ENCODE measurements at regions not wholly inside any gene's neighbourhood (a gene's known extent, or its start where the extent isn't known, plus 50 kb on each side); places are given as distances from the start of the nearest gene placed in this dataset.

DNA sequence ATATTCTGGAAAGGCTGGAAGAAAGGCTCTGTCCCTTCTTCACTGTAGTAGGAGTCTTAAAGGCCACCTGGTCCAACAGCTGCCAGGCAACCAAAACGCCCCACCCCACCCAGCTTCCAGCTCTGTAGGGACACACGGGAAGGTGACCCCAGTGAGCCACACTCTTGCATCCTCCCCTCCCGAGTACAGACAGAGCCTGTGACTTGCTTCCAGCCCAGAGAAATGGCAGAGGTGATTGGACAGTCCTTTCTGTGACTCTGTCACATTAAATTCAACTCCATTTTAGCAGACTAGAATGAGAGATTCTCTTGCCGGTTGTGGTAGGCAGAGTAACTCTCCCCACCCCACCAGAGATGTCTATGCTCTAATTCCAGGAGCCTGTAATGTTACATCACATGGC is 226.2 kb upstream of the ARID1B start:
- H3K36me3 Mint-ChIP-seq (ENCODE audit: low read depth) = no peaks in the 10 kb centered on the region
- H3K4me3 Mint-ChIP-seq = no peak overlapping the region
- H3K9me3 Mint-ChIP-seq = no peaks in the 10 kb centered on the region
- no peaks in the 10 kb centered on the region for H3K4me1 Mint-ChIP-seq
- no peak for TF ChIP-seq CTCF (IDR thresholded peaks at IDR 0.05; ENCODE audit: unreplicated experiment in 3 of 3)
- H3K27ac Mint-ChIP-seq = no peak overlapping the region
- peaks cover 14% of the 10 kb centered on the region for H3K27me3 Mint-ChIP-seq (ENCODE audit: low read depth)

- no peak for TF ChIP-seq CTCF (IDR thresholded peaks at IDR 0.05; ENCODE audit: unreplicated experiment in 3 of 3)
- H3K27me3 Mint-ChIP-seq (ENCODE audit: low read depth) = peaks cover 19% of the 10 kb centered on the region
- no peaks in the 10 kb centered on the region for H3K36me3 Mint-ChIP-seq (ENCODE audit: low read depth)
- H3K27ac Mint-ChIP-seq = no peak overlapping the region
- no peaks in the 10 kb centered on the region for H3K4me1 Mint-ChIP-seq
- H3K9me3 Mint-ChIP-seq = no peaks in the 10 kb centered on the region
- H3K4me3 Mint-ChIP-seq = no peak overlapping the region
Measured at GRCh38 chr6:156545931-156546330, 231.2 kb upstream of the ARID1B start.

- H3K4me1 Mint-ChIP-seq = no peaks in the 10 kb centered on the region
- TF ChIP-seq CTCF (IDR thresholded peaks at IDR 0.05; ENCODE audit: unreplicated experiment in 3 of 3) = no peak
- H3K27ac Mint-ChIP-seq = no peak overlapping the region
- H3K4me3 Mint-ChIP-seq = no peak overlapping the region
- H3K9me3 Mint-ChIP-seq = no peaks in the 10 kb centered on the region
- no peaks in the 10 kb centered on the region for H3K36me3 Mint-ChIP-seq (ENCODE audit: low read depth)
- peaks cover 14% of the 10 kb centered on the region for H3K27me3 Mint-ChIP-seq (ENCODE audit: low read depth)
Measured at GRCh38 chr6:156545021-156545420, 232.2 kb upstream of the ARID1B start.

GRCh38 chr6:156544046-156544445 is 233.1 kb upstream of the ARID1B start:
- no peak for TF ChIP-seq CTCF (IDR thresholded peaks at IDR 0.05; ENCODE audit: unreplicated experiment in 3 of 3)
- H3K4me3 Mint-ChIP-seq = no peak overlapping the region

GRCh38 chr6:156543431-156543830 is 233.7 kb upstream of the ARID1B start:
- no peak for TF ChIP-seq CTCF (IDR thresholded peaks at IDR 0.05; ENCODE audit: unreplicated experiment in 3 of 3)
- no peak overlapping the region for H3K4me3 Mint-ChIP-seq
- H3K4me1 Mint-ChIP-seq = no peaks in the 10 kb centered on the region
- no peaks in the 10 kb centered on the region for H3K36me3 Mint-ChIP-seq (ENCODE audit: low read depth)
- H3K27ac Mint-ChIP-seq = no peak overlapping the region
- H3K9me3 Mint-ChIP-seq = no peaks in the 10 kb centered on the region
- peaks cover 14% of the 10 kb centered on the region for H3K27me3 Mint-ChIP-seq (ENCODE audit: low read depth)

More at GRCh38 chr6:156544046-156544445, 233.1 kb upstream of the ARID1B start:
- Mint-ChIP-seq H3K36me3 (ENCODE audit: low read depth) (no peaks in the 10 kb centered on the region), H3K27me3 (ENCODE audit: low read depth) (peaks cover 14% of the 10 kb centered on the region), H3K4me1 (no peaks in the 10 kb centered on the region), H3K9me3 (no peaks in the 10 kb centered on the region), H3K27ac (no peak overlapping the region)

DNA sequence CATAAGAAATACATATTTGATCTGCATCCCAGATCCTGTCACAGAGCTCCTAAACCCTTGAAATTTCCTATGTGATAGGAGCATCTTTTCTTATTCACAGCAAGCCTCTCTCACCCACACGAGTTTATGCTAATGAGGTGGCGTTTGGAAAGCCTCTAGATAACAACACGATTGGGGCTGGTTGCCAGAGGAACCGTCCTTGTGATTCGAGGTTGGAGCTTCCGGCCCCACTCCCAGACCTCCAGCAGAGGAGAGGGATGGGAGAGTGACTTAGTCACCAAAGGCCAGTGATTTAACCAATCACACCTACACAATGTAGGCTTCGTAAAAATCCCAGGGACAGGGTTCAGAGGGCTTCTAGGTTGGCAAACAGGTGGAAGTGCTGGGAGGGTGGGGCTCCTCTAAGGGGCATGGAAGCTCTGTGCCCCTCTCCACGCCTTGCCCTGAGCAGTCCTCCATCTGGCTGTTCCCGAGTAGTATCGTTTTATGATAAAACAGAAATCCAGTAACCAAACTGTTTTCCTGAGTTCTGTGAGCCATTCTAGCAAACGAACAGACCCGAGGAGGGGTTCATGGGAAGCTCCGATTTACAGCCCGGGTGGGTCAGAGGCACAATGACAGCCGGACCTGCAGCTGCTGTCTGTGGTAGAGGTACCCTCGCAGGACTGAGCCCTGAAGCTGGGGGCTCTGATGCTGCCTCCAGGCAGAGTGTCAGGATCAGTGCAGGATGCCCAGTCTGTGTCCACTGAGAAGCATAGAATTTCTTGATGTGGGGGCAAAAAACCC is 238.1 kb upstream of the ARID1B start:
- H3K27me3 Mint-ChIP-seq (ENCODE audit: low read depth) = no peaks in the 10 kb centered on the region
- no peak for TF ChIP-seq CTCF (IDR thresholded peaks at IDR 0.05; ENCODE audit: unreplicated experiment in 3 of 3)
- no peak overlapping the region for H3K27ac Mint-ChIP-seq
- H3K36me3 Mint-ChIP-seq (ENCODE audit: low read depth) = no peaks in the 10 kb centered on the region
- peaks cover 7% of the 10 kb centered on the region for H3K4me1 Mint-ChIP-seq
- H3K9me3 Mint-ChIP-seq = peaks cover 3% of the 10 kb centered on the region
- no peak overlapping the region for H3K4me3 Mint-ChIP-seq
